NCI-H1930 (cell line): ENCODE measurements at regions not wholly inside any gene's neighbourhood (a gene's known extent, or its start where the extent isn't known, plus 50 kb on each side); places are given as distances from the start of the nearest gene placed in this dataset.

Experiments
- DNase-seq, 2 experiments: peaks; one replicate each; lab custom pipeline; 2025; lab: John Stamatoyannopoulos, UW

- no peak for DNase-seq
Observed at GRCh38 chrX:39736216-39737211, 361.2 kb downstream of the BCOR start.

GRCh38 chrX:39739585-39739984, 358.2 kb downstream of the BCOR start:
- DNase-seq = no peak

- DNase-seq = no peak
Observed at GRCh38 chrX:39740078-39740477, 357.7 kb downstream of the BCOR start.

DNA sequence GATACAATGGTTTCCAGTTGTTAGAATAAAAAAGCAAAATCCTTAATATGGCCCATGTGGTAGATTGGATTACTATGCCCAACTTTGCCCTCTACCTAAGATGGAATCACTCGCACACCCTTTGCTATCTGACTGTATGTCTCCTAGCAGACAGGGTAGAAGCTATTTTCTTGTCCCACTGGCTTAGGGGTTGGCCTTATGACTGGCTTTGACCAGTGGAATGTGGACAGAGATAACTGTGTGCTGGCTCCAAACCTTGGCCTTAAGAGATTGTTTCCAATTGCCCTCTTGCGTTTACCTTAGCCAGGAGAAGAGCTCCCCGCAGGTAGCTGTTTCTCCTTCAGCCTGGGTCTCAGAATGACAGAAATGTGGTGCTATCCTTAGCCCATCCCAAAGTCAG, 355.9 kb downstream of the BCOR start:
- no peak for DNase-seq

- DNase-seq = no peak
Observed at GRCh38 chrX:39745818-39746217, 351.9 kb downstream of the BCOR start.

DNA sequence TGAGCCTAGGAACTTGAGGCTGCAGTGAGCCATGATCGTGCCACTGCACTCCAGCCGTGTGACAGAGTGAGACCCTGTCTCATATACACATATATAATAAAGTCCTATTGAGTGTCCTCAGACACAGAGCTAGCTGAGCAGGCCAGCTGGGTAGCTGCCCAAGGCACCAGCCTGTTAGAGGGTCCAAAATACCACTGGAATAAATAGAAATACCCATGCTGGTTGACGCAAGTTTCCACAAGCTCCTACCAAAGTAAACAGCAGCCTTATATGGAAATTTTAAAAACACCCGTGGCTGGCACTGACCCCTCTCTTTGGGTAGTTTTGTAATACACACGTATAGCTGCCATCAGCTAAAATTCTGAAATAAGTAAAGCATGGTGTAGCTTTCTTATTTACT, 348.6 kb downstream of the BCOR start:
- DNase-seq = no peak

- DNase-seq = no peak
Observed at GRCh38 chrX:39749728-39750127, 348.0 kb downstream of the BCOR start.

GRCh38 chrX:39750256-39750790, 347.4 kb downstream of the BCOR start:
- no peak for DNase-seq

GRCh38 chrX:39750848-39751247, 346.9 kb downstream of the BCOR start:
- DNase-seq = no peak

DNA sequence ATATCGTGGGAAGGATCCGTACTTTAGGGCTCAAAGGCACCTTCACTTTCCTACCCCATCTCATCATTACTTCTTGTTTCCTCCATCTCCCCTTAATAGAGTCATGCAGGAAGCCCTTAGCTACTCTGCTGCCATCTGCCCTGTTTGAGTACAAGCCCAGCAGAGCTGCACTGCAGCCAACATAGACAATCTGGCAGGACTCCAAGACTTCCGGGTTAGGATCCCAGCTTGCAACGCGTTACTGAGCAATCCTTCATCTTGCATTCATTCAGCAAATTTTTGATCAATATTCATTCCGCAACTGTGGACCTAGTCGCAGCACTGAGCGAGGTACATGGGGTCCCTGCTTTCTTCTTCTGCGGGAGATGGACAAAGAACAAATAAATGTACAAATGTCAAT, 344.9 kb downstream of the BCOR start:
- no peak for DNase-seq

DNA sequence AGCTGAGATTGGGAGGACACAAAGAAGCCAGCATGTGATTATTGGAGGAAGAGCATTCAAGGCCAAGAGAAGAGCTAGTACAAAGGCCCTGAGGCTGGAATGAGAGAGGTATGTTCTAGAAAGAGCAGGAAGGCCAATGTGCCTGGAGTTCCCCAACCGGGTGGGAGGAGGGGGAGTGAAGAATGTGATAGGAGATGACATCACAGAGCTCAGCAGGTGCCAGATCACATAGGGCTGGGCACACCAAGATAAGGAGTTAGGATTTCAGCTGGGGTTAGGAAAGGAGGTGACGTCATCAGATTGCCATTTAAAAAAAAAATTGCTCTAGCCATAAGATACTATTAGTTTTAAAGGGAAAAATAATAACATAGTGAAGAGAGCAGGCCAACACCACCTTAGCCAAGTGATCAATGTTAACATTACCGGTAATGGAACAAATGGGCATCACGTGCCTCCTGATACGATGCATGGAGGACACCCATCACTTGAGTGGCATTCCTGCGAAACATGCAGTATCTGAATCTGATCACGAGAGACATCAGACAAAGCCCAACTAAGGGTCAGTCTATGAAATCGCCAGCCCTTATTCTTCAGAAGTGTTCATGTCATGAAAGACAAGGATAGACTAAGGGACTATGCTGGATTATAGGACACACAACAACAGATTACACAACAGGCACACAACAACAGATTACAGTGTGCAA, 344.3 kb downstream of the BCOR start:
- DNase-seq = no peak

GRCh38 chrX:39755143-39756032, 342.4 kb downstream of the BCOR start:
- no peak for DNase-seq

GRCh38 chrX:39756086-39756883, 341.5 kb downstream of the BCOR start:
- DNase-seq = no peak

GRCh38 chrX:39757971-39758370, 339.8 kb downstream of the BCOR start:
- no peak for DNase-seq

DNA sequence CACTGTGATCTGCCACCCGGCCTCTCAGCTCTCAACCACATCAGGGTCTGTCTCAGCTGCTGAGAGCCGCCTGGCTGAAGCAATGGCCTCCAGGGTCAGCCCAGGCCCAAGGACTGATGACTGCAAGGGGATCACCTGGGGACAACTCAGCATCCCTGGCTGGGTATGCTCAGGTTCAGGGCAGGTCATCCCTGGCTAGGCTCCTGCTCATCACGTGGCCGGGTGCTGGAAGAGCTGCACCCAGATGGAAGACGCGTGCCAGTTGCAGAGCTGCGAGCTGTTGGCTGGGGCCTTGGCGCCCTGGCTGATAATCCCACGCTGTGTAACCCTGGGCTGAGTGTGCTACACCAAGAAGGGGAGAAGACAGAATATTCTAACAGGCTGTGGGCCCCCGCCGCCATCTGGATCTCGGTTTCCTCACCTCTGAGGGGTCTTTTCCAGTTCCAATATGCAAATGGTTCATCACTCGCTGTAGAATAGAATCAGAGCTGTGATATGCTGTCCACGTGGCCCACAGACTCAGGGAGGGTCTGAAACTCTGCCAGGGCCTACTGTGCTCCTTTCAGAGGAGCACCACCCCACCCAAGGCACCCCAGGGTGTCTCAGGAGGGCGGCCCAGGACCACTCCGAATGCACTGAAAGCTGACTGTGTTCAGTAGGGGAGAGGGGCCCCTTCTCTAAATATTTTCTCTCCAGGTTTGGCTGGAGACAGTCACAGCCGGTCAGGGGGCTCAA, 338.8 kb downstream of the BCOR start:
- DNase-seq = no peak

DNA sequence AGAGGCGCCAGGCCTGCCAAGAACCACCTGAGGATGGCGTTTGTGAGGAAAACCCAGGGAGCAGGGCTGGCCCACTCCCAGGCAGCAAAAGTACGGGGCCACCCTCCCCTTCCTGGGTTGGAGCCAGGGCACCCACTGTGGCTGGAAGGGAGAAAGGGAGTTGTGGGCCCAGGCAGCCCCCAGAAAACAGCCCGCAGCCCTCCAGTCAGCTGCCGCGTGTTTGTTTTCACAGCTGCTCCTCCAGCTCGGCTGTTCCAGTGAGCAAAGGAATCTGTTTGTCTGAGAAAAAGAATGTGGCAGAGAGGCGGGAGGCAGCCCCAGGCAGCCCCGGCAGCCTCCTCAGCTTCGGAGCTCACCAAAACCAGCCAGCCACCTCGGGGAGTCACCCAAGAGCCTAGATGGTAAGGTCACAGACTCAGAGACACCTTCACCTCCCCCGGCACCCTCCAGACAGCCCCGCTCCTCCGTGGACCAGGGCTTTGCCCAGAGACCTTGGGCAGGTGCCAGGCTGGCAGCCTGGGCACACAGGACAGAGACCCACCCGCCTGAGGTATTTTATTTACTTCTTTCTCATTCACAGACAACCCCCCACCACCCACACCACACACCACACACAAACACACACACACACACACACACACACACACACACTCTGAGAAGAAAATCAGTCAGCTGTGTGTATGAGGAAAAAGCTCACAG, 338.1 kb downstream of the BCOR start:
- DNase-seq = no peak

DNA sequence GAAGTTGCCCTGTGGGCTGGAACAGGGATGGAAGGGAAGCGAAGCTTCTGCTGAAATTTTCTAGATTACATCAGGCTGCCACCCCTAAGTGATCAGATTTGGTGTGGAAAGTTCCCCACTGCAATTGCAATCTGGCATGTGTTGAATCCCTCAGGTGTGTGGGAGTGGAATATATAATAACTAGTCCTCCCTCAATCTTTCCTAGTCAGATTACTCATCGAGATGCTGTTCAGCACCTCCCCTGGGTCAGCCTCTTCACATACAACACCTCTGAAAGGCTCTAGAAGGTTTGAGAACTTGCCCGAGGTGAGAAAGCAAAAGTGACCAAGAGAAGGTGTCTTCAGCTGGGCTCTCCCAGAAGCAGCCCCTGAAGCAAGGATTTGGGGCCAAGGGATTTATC, 336.8 kb downstream of the BCOR start:
- DNase-seq = no peak

DNA sequence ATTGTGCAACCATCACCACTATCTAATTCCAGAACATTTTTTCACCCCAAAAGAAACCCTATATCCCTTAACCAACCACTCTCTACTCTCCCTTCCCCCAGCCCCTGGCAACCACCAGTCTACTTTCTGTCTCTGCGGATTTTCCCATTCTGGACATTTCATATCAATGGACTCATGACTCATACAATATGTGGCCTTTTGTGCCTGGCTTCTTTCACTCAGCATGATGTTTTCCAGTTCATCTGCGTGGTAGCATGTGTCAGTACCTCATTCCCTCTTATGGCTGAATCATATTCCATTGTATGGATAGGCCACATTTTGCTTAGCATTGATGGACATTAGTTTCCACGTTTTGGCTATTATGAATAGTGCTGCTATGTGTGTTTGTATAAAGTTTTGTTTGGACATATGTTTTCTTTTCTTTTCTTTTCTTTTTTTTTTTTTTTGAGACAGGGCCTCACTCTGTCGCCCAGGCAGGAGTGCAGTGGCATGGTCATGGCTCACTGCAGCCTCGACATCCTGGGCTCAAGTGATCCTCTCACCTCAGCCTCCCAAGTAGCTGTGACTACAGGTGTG, 335.4 kb downstream of the BCOR start:
- DNase-seq = no peak

DNA sequence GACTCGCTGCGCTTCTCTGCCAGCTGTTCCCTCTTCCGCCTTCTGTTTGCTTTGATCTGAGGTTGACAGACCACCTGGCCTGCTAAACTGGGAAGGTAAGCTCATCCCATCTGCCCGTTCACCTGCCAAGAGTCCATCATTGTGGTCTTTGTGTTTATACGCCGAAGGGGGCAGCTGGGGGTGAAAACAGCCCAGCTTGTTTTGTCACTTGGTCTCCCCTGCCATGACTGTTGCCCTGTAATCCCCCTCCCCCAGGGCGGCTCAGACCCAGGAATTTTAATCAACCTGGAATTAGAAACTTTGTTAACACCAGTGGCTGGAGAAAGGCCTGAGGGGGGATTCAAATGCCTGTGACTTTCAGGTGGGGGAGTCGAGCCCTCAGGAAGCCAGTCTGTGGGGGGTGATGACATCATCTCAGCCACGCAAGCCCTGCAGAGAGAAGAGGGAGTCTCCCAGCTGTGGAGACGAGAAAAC, 333.3 kb downstream of the BCOR start:
- DNase-seq = no peak
